Ovary (tissue), 3 donors: ENCODE measurements at regions not wholly inside any gene's neighbourhood (a gene's known extent, or its start where the extent isn't known, plus 50 kb on each side); places are given as distances from the start of the nearest gene placed in this dataset.

Experiments used
- CTCF ChIP-seq, 3 donors: fragments of 450-650 bp in 2 of 3; fragments of 200-600 bp in 1 of 3; IDR thresholded peaks; one replicate each; pipeline versions ENCODE4 v1.5.1 to v1.8.0; 2016 to 2022; ENCODE audit warnings: antibody characterized with exemption in 3 of 3, mild to moderate bottlenecking in 1 of 3
- EP300 ChIP-seq: sonication (generic); formaldehyde crosslinking; IDR thresholded peaks from one replicate; pipeline ENCODE4 v1.6.1; 2017; ENCODE audit warnings: antibody characterized with exemption
- POLR2A ChIP-seq: fragments of 450-650 bp; IDR thresholded peaks from one replicate; pipeline ENCODE4 v1.6.1; 2017; ENCODE audit warnings: antibody characterized with exemption, mild to moderate bottlenecking, moderate library complexity
- donor health status: DM: no; HTN: no; CAD: no.

- no peak for TF ChIP-seq CTCF (IDR thresholded peaks at IDR 0.05)
- TF ChIP-seq POLR2A, result no peak
- no peak for TF ChIP-seq EP300
These were observed 201.2 kb downstream of the SEC23A start for GRCh38 chr14:38901791-38902190.
